ENCODE measurements at regions not wholly inside any gene's neighbourhood (a gene's known extent, or its start where the extent isn't known, plus 50 kb on each side); places are given as distances from the start of the nearest gene placed in this dataset.

DNA sequence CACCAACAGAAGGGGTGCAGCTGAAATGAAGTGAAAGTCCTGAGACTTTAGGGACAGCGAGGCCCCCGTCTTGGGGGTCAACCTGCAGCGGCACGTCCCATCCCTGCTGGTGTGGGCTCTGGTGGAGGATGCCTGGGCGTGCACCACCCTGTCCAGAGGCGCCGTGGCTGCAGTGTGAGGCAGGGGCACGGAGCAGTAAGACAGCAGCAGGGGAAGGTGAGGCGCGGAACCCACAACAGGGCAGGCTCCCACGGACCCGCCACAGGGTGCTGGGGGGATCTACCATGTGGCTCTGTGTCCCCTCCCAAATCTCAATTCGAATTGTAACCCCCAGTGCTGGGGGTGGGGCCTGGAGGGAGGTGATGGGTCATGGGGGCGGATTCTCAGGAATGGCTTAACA, 158.6 kb downstream of the SHANK2 start:
- TF ChIP-seq, protein P1, sequence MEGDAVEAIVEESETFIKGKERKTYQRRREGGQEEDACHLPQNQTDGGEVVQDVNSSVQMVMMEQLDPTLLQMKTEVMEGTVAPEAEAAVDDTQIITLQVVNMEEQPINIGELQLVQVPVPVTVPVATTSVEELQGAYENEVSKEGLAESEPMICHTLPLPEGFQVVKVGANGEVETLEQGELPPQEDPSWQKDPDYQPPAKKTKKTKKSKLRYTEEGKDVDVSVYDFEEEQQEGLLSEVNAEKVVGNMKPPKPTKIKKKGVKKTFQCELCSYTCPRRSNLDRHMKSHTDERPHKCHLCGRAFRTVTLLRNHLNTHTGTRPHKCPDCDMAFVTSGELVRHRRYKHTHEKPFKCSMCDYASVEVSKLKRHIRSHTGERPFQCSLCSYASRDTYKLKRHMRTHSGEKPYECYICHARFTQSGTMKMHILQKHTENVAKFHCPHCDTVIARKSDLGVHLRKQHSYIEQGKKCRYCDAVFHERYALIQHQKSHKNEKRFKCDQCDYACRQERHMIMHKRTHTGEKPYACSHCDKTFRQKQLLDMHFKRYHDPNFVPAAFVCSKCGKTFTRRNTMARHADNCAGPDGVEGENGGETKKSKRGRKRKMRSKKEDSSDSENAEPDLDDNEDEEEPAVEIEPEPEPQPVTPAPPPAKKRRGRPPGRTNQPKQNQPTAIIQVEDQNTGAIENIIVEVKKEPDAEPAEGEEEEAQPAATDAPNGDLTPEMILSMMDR (conservative IDR thresholded peaks at IDR 0.05; ENCODE audit: low read length): no peak
- no peak for TF ChIP-seq EZH2phosphoT487 (IDR thresholded peaks at IDR 0.05; ENCODE audit: borderline replicate concordance)
